DOHH2 (cell line): ENCODE measurements at regions not wholly inside any gene's neighbourhood (a gene's known extent, or its start where the extent isn't known, plus 50 kb on each side); places are given as distances from the start of the nearest gene placed in this dataset.

Experiments
- CTCF ChIP-seq: fragments of 200-600 bp; sonication (generic); IDR thresholded peaks from one replicate; pipeline ENCODE4 v1.5.1; 2014; ENCODE audit warnings: antibody characterized with exemption, mild to moderate bottlenecking, low read depth, low read length; ENCODE audit not compliant: poor library complexity, severe bottlenecking
- EZH2phosphoT487 ChIP-seq: fragments of 200-600 bp; sonication (generic); IDR thresholded peaks from 2 replicates; pipeline ENCODE4 v1.6.1; 2017; ENCODE audit warnings: borderline replicate concordance, mild to moderate bottlenecking, antibody characterized with exemption, low read length, moderate library complexity, mixed read lengths

- TF ChIP-seq EZH2phosphoT487: no peak
- TF ChIP-seq CTCF: no peak
Measured at GRCh38 chr5:157944938-157945337, 86.0 kb upstream of the CLINT1 start.
